IMR-90 (cell line): ENCODE measurements at regions not wholly inside any gene's neighbourhood (a gene's known extent, or its start where the extent isn't known, plus 50 kb on each side); places are given as distances from the start of the nearest gene placed in this dataset.

Experiments
- BHLHE40 ChIP-seq: fragments of 150-350 bp; IDR thresholded peaks from 2 replicates; pipeline ENCODE4 v1.6.1; 2016; ENCODE audit warnings: mild to moderate bottlenecking, low read depth, low read length
- CEBPB ChIP-seq: IDR thresholded peaks from 2 replicates; pipeline ENCODE4 v1.6.1; 2012; ENCODE audit warnings: low read depth, low read length, improper control_type of control experiment
- CHD1 ChIP-seq: IDR thresholded peaks from 2 replicates; pipeline ENCODE4 v1.6.1; 2012; ENCODE audit warnings: low read depth, low read length, improper control_type of control experiment
- FOS ChIP-seq: fragments of 150-350 bp; IDR thresholded peaks from 2 replicates; pipeline ENCODE4 v1.6.1; 2016; ENCODE audit warnings: low read depth, low read length
- MAFK ChIP-seq: IDR thresholded peaks from 2 replicates; pipeline ENCODE4 v1.6.1; 2012; ENCODE audit warnings: low read depth, low read length, improper control_type of control experiment
- MXI1 ChIP-seq: IDR thresholded peaks from 2 replicates; pipeline ENCODE4 v1.6.1; 2012; ENCODE audit warnings: low read depth, mild to moderate bottlenecking, low read length, moderate library complexity, borderline replicate concordance
- NFE2L2 ChIP-seq: fragments of 150-350 bp; IDR thresholded peaks from 2 replicates; pipeline ENCODE4 v1.6.1; 2016; ENCODE audit warnings: low read depth, mild to moderate bottlenecking, low read length
- POLR2A ChIP-seq: IDR thresholded peaks from 2 replicates; pipeline ENCODE4 v1.6.1; 2012; ENCODE audit warnings: mild to moderate bottlenecking, low read depth, low read length
- RAD21 ChIP-seq: IDR thresholded peaks from 2 replicates; pipeline ENCODE4 v1.6.1; 2012; ENCODE audit warnings: low read length, improper control_type of control experiment
- RCOR1 ChIP-seq: IDR thresholded peaks from 2 replicates; pipeline ENCODE4 v1.6.1; 2012; ENCODE audit warnings: mild to moderate bottlenecking, low read length, improper control_type of control experiment; ENCODE audit not compliant: insufficient replicate concordance
- RFX5 ChIP-seq: IDR thresholded peaks from 2 replicates; pipeline ENCODE4 v1.8.0; 2012; ENCODE audit warnings: low read depth, mild to moderate bottlenecking, low read length, moderate library complexity
- SMC3 ChIP-seq: fragments of 150-350 bp; IDR thresholded peaks from 2 replicates; pipeline ENCODE4 v1.6.1; 2016; ENCODE audit warnings: low read depth, mild to moderate bottlenecking, antibody characterized with exemption, low read length, moderate library complexity
- USF2 ChIP-seq: fragments of 150-350 bp; IDR thresholded peaks from 2 replicates; pipeline ENCODE4 v1.6.1; 2017; ENCODE audit warnings: mild to moderate bottlenecking, antibody characterized with exemption, low read length, low read depth
- TF ChIP-seq, protein P1 (sequence below): conservative IDR thresholded peaks from 2 replicates; pipeline ENCODE4 v1.5.1; 2012; ENCODE audit warnings: mild to moderate bottlenecking, low read depth, low read length, improper control_type of control experiment

DNA sequence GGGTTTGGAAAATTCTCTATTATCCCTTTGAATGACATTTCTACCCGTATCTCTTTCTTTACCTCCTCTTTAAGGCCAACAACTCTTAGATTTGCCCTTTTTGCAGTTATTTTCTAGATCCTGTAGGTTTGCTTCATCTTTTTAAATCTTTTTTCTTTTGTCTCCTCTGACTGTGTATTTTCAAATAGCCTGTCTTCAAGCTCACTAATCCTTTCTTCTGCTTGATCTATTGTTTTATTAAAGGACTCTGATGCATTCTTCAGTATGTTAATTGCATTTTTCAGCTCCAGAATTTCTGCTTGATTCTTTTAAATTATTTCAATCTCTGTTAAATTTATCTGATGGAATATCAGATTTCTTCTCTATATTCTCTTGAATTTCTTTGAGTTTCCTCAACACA is 324.3 kb downstream of the PLA2G4A start:
- TF ChIP-seq, protein P1, sequence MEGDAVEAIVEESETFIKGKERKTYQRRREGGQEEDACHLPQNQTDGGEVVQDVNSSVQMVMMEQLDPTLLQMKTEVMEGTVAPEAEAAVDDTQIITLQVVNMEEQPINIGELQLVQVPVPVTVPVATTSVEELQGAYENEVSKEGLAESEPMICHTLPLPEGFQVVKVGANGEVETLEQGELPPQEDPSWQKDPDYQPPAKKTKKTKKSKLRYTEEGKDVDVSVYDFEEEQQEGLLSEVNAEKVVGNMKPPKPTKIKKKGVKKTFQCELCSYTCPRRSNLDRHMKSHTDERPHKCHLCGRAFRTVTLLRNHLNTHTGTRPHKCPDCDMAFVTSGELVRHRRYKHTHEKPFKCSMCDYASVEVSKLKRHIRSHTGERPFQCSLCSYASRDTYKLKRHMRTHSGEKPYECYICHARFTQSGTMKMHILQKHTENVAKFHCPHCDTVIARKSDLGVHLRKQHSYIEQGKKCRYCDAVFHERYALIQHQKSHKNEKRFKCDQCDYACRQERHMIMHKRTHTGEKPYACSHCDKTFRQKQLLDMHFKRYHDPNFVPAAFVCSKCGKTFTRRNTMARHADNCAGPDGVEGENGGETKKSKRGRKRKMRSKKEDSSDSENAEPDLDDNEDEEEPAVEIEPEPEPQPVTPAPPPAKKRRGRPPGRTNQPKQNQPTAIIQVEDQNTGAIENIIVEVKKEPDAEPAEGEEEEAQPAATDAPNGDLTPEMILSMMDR = no peak
- TF ChIP-seq POLR2A (no peak), USF2 (no peak), BHLHE40 (no peak), RFX5 (no peak), CEBPB (no peak), MXI1 (no peak), MAFK (no peak), RCOR1 (no peak), SMC3 (no peak), NFE2L2 (no peak), RAD21 (no peak), CHD1 (no peak), FOS (no peak)
